H54 (cell line): ENCODE measurements at regions not wholly inside any gene's neighbourhood (a gene's known extent, or its start where the extent isn't known, plus 50 kb on each side); places are given as distances from the start of the nearest gene placed in this dataset.
"Not testable (repeated sequence)": the region's sequence is repeated elsewhere in the genome, so short reads cannot be mapped to it uniquely, and the experiment has no call there.

Experiments used
- DNase-seq: peaks from one replicate; pipeline ENCODE4 v3.0.0; 2011; ENCODE audit warnings: low spot score, mixed read lengths; ENCODE audit not compliant: insufficient read length
- FAIRE-seq: peaks from 3 replicates; lab custom pipeline; 2011; peaks lifted over from hg19 to GRCh38; lab: Jason Lieb, UNC
- POLR2A ChIP-seq: IDR thresholded peaks from 2 replicates; pipeline ENCODE4 v1.6.1; 2011; ENCODE audit warnings: low read depth, mild to moderate bottlenecking, low read length

DNA sequence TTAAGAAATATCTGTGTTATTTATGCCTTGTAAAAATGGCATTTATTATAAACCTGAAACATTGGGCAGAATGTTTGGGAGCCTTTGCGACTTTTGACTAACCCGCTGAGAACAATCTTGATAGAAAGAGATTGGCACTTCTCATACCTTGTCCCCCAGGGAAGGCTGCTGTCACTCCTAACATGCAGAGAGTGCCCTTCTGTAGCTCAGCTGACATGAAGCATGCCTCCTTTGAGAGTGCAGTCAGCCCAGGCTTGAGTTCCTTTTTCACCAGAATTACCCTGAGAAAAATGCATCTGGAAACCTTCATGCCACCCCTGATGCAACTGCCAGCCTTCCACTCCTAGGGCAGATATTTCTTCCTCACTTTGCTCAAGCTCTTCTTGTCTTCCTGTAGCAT lies 569.2 kb upstream of the ARPP21 start:
- no peak for TF ChIP-seq POLR2A
- DNase-seq, result no peak
- FAIRE-seq, result no peak

DNA sequence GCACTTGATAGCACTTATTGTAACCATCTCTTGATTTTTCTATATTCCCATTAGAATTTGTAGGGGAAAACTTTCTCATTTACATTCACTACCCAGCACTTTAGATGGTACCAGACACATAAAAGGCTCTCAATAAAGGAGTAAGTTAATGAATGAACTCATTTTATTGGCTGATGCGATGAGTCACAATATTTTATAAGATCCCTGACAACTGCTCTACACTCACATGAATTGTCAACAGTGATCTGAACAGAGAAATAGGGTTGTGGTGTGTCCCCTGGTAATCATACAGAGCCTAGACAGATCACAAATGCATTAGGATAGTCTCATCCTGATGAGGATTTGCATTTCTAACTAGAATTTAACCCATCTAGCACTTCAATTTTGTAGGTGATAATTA lies 567.6 kb upstream of the ARPP21 start:
- DNase-seq, result no peak
- no peak for TF ChIP-seq POLR2A
- no peak for FAIRE-seq

DNA sequence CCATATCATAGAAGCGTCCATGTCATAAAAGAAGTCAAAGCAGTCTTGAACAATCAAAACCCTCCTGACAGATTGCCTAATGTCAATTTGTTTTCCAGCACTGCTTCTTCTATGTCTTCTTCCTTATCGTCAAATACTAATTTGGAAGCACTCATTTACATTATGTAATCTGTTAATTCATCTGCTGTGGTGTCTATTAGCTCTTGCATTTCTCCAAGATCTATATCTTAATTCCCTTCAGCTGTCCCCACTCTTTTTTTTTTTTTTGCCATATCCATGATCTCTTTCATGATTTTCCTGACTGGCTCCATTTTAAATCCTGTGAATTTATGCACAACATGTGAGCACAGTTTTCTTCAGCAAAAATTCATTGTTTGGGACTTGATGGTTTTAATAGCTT lies 560.5 kb upstream of the ARPP21 start:
- no peak for FAIRE-seq
- no peak for DNase-seq
- no peak for TF ChIP-seq POLR2A

DNA sequence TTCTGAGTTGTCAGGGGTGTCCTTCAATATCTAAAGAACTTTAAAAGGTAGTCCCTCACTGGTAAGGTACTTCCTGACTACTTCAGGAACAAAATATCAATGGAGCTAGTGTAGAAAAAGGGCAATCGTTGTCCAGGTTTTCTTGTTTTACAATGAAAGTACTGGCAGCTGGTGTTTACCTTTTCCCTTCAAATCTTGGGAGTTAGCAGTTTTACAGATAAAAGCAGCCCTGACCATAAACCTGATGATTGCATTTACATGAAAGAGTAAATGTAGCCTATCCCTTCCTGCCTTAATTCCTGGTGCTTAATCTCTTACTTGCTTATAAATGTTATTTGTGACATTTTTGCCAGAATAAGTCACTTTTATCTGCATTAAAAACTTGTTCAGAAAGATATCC lies 559.9 kb upstream of the ARPP21 start:
- FAIRE-seq, result no peak
- no peak for DNase-seq
- TF ChIP-seq POLR2A, result no peak

DNA sequence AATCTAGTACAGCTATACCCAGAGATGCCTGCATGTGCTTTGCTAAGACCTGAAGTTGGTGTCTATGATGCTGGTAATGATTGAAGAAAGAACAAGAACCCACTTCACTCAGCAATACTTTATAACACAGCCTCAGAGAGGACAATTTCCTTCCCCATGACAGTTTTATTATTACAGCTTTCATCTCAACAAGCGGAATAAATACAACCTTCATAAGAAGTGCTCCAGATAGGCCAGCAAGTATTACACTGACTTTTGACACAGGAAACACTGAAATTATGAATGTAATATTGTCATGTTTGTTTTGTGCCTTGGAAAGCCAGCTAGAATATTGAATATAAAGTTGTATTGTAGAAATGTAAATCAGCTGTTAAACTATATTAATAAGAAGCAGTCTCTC lies 557.4 kb upstream of the ARPP21 start:
- TF ChIP-seq POLR2A, result no peak
- no peak for DNase-seq
- FAIRE-seq, result no peak

DNA sequence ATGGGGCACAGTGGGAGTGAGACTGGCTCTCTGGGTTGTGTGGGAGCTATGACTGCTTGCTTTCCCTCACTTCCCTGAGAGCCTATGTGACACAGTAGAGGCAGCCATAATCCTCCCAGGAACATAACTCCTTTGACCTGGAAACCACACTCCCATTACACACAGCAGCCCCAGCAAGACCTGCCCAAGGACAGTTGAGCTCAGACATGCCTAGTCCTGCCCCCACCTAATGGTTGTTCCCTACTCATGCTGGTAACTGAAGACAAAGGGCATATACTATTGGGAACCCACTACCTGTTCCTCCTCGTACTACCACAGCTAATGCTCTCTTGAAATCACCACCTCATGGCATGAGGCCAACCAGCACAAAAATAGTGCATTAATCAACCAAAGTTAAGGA lies 550.4 kb upstream of the ARPP21 start:
- no peak for TF ChIP-seq POLR2A
- FAIRE-seq, result no peak
- DNase-seq, result no peak

DNA sequence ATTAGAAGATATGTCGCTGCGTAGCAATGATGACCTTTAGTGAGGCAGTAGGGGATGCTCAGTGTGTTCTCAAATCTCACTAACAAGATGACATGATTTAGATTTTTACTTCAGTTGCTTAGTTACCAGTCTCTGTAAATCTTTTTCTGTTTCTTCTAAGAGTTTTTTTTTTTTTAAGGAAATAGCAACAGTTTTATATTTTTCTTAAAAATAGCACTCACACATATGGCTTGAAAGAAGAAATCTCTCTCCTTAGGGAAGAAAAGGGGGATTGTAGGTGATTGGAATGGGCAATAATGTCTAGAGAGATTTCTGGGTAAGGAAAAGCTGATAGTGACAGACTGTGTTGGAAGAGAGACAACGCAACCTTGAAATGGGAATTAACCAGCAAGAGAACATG lies 524.6 kb upstream of the ARPP21 start:
- TF ChIP-seq POLR2A, result no peak
- FAIRE-seq (no peak), DNase-seq (no peak)

DNA sequence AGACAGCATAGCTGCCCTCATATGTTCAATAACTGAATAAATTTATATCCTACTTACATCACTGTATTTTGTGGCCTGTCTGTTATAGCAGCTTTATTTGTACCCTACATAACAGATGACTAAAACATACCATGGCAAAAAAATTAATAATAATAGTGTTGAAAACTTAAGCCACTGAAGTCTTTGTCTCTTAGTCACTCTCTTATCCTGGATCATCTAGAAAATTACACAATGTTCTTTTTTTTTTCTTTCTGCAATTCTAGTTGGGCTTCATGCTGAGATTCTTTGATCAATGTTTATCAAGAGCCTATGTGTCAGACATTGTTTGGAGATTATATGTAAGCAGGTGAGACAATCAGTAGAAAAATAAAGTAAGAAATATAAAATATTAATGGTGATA lies 519.3 kb upstream of the ARPP21 start:
- no peak for TF ChIP-seq POLR2A
- DNase-seq (no peak), FAIRE-seq (no peak)

DNA sequence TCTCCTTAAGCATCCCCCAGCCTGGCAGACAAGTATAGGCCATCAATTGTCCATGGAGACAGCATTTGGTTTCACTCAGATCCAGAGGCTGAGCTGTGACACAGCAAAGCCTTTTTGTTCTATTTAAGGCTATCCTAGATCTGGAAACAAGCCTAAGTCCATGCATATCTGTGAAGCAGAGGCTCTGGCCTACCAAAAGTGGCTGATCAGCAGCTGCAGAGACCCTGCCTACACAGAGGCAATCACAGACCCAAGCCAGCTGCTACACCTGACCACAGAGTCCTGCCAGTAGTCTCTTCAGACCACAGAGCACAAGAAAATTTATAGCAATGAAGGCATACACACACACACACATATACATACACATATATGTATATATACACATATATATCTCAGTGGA lies 501.7 kb upstream of the ARPP21 start:
- DNase-seq, result no peak
- no peak for TF ChIP-seq POLR2A
- FAIRE-seq, result no peak

DNA sequence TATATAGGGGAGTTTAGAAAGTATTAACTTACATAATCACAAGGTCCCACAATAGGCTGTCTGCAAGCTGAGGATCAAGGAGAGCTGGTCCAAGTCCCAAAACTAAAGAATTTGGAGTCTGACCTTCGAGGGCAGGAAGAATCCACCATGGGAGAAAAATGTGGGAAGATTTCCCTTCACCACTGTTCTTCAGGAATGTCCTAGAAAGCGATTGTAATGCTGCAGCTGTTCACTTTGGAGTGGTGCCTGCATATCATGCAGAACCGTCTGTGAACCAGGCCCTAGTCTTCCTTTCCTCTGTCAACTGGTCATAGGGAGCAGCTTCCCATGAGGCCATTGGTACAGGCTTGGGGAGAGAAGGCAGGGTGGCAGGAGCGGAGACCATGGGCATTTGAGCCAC lies 497.9 kb upstream of the ARPP21 start:
- TF ChIP-seq POLR2A, result no peak
- FAIRE-seq (no peak), DNase-seq (no peak)

DNA sequence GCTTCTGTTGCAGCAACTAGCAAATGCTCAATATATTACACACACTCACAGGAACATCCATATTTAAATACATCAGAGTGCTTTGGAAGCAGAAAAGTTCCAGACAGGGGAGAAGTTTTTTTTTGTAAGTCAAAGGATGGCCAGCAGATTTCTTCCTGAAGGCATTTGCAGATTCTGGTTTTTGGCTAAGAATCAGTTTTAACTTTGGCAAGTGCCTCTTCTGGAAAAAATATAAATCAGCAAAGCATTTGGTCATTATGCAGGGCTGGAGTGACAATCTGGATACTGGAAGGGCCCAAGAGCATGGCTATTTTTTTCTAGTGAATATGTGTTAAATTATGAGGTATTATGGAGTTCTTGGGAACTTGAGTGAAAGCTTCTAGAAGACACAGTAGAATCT lies 495.3 kb upstream of the ARPP21 start:
- DNase-seq (no peak), FAIRE-seq (no peak)
- no peak for TF ChIP-seq POLR2A

DNA sequence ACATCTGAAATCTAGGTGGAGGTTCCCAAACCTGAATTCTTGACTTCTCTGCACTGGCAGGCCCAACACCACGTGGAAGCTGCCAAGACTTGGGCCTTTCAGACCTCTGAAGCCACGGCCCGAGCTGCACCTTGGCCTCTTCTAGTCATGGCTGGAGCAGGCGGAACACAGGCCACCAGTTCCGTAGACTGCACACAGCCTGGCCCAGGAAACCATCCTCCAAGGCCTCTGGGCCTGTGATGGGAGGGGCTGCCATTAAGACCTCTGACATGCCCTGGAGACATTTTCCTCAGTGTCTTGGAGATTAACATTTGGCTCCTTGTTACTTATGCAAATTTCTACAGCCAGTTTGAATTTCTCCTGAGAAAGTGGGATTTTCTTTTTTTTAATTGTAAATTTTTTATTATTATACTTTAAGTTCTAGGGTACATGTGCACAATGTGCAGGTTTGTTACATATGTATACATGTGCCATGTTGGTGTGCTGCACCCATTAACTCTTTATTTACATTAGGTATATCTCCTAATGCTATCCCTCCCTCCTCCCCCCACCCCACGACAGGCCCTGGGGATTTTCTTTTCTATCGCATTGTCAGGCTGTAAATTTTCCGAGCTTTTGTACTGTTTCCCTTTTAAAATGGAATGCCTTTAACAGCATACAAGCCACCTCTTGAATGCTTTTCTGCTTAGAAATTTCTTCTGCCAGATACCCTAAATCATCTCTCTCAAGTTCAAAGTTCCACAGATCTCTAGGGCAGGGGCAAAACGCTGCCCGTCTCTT lies 492.9 kb upstream of the ARPP21 start:
- not testable (repeated sequence) for DNase-seq, FAIRE-seq

DNA sequence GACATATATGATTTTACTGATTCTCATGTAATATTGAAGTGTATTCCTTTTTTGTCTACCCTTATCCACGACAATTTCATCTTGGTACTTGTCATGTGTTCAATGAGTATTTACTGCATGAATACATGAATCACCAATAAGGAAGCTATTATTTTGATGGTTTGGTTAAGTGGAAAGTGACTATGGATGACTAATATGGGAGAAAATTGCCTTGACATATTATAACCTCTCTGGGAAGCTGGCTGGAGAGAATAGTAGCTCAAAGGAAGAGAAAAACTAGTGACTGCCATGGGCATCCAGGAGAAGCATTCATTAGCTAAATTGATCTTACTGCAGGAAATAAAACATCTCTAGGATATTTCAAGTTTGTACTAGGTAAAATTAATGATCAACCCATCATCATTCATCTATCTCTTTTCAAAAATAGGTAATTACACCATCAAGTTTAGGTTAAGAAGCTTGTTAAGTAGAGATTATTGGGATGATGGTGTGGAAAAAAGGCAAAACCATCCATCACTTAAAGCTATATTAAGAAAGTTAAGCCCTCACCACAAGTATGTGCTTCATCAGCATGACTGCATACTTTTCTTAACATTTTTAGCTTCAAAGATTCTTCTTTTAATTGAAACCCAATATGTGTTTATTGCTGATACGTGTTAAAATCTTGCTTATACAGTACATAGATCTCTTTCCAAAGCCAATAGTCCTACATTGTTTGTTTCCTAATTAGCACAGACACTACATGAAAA lies 455.2 kb upstream of the ARPP21 start:
- FAIRE-seq, result no peak
- no peak for DNase-seq

DNA sequence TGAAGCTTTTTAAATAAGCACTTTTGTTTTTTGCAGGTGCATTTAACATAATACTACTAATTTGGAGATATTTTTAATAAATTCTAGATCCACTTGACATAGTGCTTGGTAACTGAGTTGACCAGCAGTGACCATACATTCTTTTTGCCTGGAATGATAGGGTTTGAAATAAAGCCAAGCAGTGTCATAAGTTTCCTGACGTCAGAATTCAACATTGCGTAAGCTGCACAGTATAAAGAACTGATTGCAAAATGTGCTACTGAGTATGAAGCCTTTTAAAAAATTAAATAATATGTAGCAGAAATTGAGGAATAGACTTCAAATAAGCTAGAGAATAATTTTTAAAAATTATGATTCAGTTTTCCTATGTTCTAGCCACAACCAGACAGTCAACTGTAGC lies 454.6 kb upstream of the ARPP21 start:
- TF ChIP-seq POLR2A, result no peak
- DNase-seq (no peak), FAIRE-seq (no peak)

More for the DNA sequence above, 455.2 kb upstream of the ARPP21 start:
- TF ChIP-seq POLR2A, result no peak

DNA sequence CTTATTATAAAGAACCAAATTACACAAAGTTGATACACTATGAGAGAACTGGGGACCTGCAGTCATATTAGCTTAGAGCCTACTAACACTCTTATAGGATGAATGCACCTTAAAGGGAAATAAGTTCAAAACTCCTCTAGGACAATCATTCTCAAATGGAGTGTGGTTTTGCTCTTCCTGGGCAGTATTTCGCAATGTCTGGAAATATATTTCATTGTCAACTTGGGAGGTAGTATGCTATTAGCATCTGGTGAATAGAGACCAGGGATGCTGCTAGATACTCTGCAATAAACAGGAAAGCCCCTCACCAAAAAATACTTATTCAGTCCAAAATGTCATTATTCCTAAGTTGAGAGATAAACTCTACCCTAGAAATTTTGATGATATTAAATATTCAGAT lies 451.4 kb upstream of the ARPP21 start:
- no peak for FAIRE-seq
- DNase-seq, result no peak
- no peak for TF ChIP-seq POLR2A

DNA sequence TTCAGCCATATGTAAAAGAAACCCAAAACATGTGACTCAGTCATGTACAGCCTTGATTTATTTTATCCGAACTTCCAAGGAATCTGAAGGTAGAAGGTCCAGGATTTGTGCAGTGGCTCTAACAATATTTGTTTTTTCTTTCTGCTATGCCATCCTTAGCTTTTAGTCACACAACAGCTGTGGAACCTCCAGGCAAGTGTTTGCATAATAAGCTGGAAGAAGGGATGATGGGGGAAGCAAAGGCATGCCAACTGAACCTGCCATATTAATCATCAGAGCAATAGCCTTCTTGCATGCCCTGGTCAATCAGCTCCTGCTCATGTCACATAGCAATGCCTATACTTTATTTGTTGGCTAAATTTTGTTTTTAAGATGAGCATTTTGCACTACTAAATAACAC lies 444.7 kb upstream of the ARPP21 start:
- no peak for DNase-seq
- FAIRE-seq, result no peak
- no peak for TF ChIP-seq POLR2A
